ENCODE measurements at regions not wholly inside any gene's neighbourhood (a gene's known extent, or its start where the extent isn't known, plus 50 kb on each side); places are given as distances from the start of the nearest gene placed in this dataset.

DNA sequence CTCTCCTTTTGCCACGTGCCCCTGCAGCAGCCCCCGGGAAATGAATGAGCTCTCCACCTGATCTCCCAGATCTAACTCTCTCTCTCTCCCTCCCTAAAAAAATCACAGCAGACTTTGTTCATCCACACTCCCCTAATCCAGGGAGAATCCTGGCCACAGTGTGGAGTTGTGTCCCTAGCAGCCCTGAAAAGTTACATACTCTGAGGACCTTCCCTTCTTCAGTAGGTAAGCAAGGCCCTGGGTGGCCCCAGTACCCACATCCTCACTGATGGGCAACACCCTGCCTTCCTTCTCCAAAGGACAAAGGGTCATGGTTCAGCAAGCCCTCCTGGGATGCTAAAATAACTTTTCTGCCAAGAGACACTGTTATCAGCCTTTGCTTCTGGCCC is 76.9 kb upstream of the GLI2 start:
- Histone ChIP-seq H3K9ac (ENCODE audit: low read length) (no peak overlapping the region), H3K36me3 (ENCODE audit: control insufficient read depth in 1 of 2, insufficient read depth in 2 of 2, low read length in 2 of 2) (no peaks in the 10 kb centered on the region), H3K14ac (ENCODE audit: low read length) (no peak overlapping the region), H2AFZ (ENCODE audit: insufficient read depth, low read length, poor library complexity) (no peak overlapping the region), H2BK5ac (ENCODE audit: low read depth, low read length, poor library complexity) (no peak overlapping the region), H4K91ac (ENCODE audit: low read depth, low read length) (no peak overlapping the region), H4K8ac (ENCODE audit: low read depth, low read length) (no peak overlapping the region), H3K18ac (ENCODE audit: low read length) (no peak overlapping the region), H3K27me3 (ENCODE audit: insufficient read depth, low read length) (no peaks in the 10 kb centered on the region), H3K79me1 (ENCODE audit: low read length) (no peaks in the 10 kb centered on the region), H2BK12ac (ENCODE audit: low read length) (no peak overlapping the region), H3K27ac (ENCODE audit: low read depth, low read length) (no peak overlapping the region), H3K4ac (ENCODE audit: low read depth, low read length) (no peak overlapping the region), H3K23ac (ENCODE audit: low read length) (no peak overlapping the region), H3K4me1 (ENCODE audit: control insufficient read depth in 1 of 2, insufficient read depth in 2 of 2, low read length in 2 of 2) (no peaks in the 10 kb centered on the region), H2AK5ac (ENCODE audit: low read length) (no peak overlapping the region), H3K79me2 (ENCODE audit: control insufficient read depth, insufficient read depth, low read length, poor library complexity) (no peaks in the 10 kb centered on the region), H3K4me3 (ENCODE audit: low read depth, low read length) (no peak overlapping the region), H3K9me3 (ENCODE audit: insufficient read depth, low read depth, low read length) (peaks cover 9% of the 10 kb centered on the region), H4K12ac (ENCODE audit: low read depth, low read length) (no peak overlapping the region), H2BK120ac (ENCODE audit: insufficient read depth, low read length, poor library complexity) (no peak overlapping the region), H3K4me2 (ENCODE audit: low read length) (no peak overlapping the region)
- DNase-seq, result no peak
- no CpG with 5 or more reads among the region's 2 CpGs for WGBS (ENCODE audit: extremely low coverage, insufficient coverage, insufficient read length)

DNA sequence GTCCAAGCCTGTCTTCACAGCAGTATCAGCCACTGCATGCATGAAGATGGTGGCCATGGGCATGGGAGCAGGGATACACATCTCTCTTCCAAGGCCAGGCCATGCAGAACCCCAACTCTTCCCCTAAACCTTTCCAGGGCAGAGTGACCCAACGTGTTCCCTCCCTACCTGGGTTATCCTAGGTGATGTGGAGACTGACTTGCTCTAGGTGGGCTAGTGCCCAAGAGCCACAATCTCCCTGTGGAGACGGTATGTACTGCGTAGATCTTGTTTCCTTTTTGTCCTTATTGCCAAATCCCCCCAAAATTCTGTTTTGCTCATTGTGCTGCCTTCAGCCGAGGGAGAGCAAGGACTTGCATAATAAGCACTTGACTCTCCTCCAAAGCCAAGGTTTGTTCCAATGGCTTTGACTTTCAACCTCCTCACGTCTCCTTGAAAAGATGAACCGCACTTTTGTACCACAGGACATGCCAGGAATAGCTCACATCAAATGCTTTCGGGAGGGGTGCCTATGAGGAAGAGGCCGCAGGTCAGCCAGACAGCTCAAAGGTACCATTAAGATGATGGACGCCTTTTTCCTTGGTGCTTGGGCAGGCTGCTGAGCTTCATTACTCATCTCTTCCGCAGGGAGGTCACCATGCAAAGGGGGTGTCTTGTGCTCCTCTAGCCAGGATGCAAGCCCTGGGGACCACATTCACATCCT is 76.2 kb upstream of the GLI2 start:
- no peak overlapping the region for H2AK5ac ChIP-seq (ENCODE audit: low read length)
- no peaks in the 10 kb centered on the region for H3K79me2 ChIP-seq (ENCODE audit: control insufficient read depth, insufficient read depth, low read length, poor library complexity)
- H3K4me3 ChIP-seq (ENCODE audit: low read depth, low read length), result no peak overlapping the region
- no peaks in the 10 kb centered on the region for H3K4me1 ChIP-seq (ENCODE audit: control insufficient read depth in 1 of 2, insufficient read depth in 2 of 2, low read length in 2 of 2)
- DNase-seq, result peak in 1 of 2 donors; percentile 57
- H2AFZ ChIP-seq (ENCODE audit: insufficient read depth, low read length, poor library complexity), result no peak overlapping the region
- H3K27ac ChIP-seq (ENCODE audit: low read depth, low read length), result no peak overlapping the region
- H2BK5ac ChIP-seq (ENCODE audit: low read depth, low read length, poor library complexity), result no peak overlapping the region
- no peak overlapping the region for H2BK120ac ChIP-seq (ENCODE audit: insufficient read depth, low read length, poor library complexity)
- WGBS (ENCODE audit: extremely low coverage, insufficient coverage, insufficient read length), result no CpG with 5 or more reads among the region's 10 CpGs
- no peak overlapping the region for H3K4me2 ChIP-seq (ENCODE audit: low read length)
- no peaks in the 10 kb centered on the region for H3K36me3 ChIP-seq (ENCODE audit: control insufficient read depth in 1 of 2, insufficient read depth in 2 of 2, low read length in 2 of 2)
- peak overlapping the region; percentile 53 for H3K23ac ChIP-seq (ENCODE audit: low read length)
- no peak overlapping the region for H3K9ac ChIP-seq (ENCODE audit: low read length)
- H3K18ac ChIP-seq (ENCODE audit: low read length), result no peak overlapping the region
- peaks cover 3% of the 10 kb centered on the region for H3K9me3 ChIP-seq (ENCODE audit: insufficient read depth, low read depth, low read length)
- no peaks in the 10 kb centered on the region for H3K27me3 ChIP-seq (ENCODE audit: insufficient read depth, low read length)
- no peak overlapping the region for H3K4ac ChIP-seq (ENCODE audit: low read depth, low read length)
- H4K12ac ChIP-seq (ENCODE audit: low read depth, low read length), result no peak overlapping the region
- H4K91ac ChIP-seq (ENCODE audit: low read depth, low read length), result no peak overlapping the region
- H3K79me1 ChIP-seq (ENCODE audit: low read length), result no peaks in the 10 kb centered on the region
- no peak overlapping the region for H3K14ac ChIP-seq (ENCODE audit: low read length)
- no peak overlapping the region for H2BK12ac ChIP-seq (ENCODE audit: low read length)
- no peak overlapping the region for H4K8ac ChIP-seq (ENCODE audit: low read depth, low read length)

DNA sequence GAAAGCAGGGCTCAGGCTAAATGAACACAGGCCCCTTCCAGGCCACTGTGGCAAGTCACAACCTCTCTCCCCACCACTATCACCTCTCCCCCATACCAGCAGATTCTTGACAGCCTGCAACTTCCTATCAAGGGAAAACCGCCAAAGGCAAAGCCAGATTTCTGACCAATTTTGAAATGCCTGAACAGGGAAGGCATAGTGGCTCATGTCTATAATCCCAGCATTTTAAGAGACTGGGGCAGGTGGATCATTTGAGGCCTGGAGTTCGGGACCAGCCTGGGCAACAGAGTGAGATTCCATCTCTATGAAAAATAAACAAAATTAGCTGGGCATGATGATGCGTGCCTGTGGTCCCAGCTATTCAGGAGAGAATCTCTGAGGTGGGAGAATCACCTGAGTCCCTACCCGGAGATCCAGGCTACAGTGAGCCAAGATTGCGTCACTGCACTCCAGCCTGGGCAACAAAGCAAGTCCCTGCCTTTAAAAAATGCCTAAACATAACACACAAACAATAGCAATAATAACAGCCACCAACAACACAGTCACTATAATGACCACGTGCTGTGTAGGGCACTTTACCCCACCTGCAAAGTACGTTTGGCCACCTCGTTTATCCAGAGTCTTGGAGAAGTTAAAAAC is 75.5 kb upstream of the GLI2 start:
- Histone ChIP-seq H3K9ac (ENCODE audit: low read length) (peak overlapping the region; percentile 50), H2BK120ac (ENCODE audit: insufficient read depth, low read length, poor library complexity) (no peak overlapping the region), H3K14ac (ENCODE audit: low read length) (no peak overlapping the region), H3K27me3 (ENCODE audit: insufficient read depth, low read length) (no peaks in the 10 kb centered on the region), H4K12ac (ENCODE audit: low read depth, low read length) (no peak overlapping the region), H3K79me2 (ENCODE audit: control insufficient read depth, insufficient read depth, low read length, poor library complexity) (no peaks in the 10 kb centered on the region), H2BK12ac (ENCODE audit: low read length) (no peak overlapping the region), H3K9me3 (ENCODE audit: insufficient read depth, low read depth, low read length) (peaks cover 1% of the 10 kb centered on the region), H2AK5ac (ENCODE audit: low read length) (no peak overlapping the region), H2BK5ac (ENCODE audit: low read depth, low read length, poor library complexity) (no peak overlapping the region), H3K4me1 (ENCODE audit: control insufficient read depth in 1 of 2, insufficient read depth in 2 of 2, low read length in 2 of 2) (no peaks in the 10 kb centered on the region), H3K79me1 (ENCODE audit: low read length) (no peaks in the 10 kb centered on the region), H3K36me3 (ENCODE audit: control insufficient read depth in 1 of 2, insufficient read depth in 2 of 2, low read length in 2 of 2) (no peaks in the 10 kb centered on the region), H2AFZ (ENCODE audit: insufficient read depth, low read length, poor library complexity) (no peak overlapping the region), H3K4ac (ENCODE audit: low read depth, low read length) (no peak overlapping the region), H3K4me2 (ENCODE audit: low read length) (no peak overlapping the region), H3K27ac (ENCODE audit: low read depth, low read length) (no peak overlapping the region), H4K8ac (ENCODE audit: low read depth, low read length) (no peak overlapping the region), H3K23ac (ENCODE audit: low read length) (no peak overlapping the region), H3K18ac (ENCODE audit: low read length) (no peak overlapping the region), H4K91ac (ENCODE audit: low read depth, low read length) (no peak overlapping the region), H3K4me3 (ENCODE audit: low read depth, low read length) (no peak overlapping the region)
- WGBS (ENCODE audit: extremely low coverage, insufficient coverage, insufficient read length), result no CpG with 5 or more reads among the region's 8 CpGs
- peak; percentile 91 to 95 for DNase-seq

GRCh38 chr2:120660771-120661459 is 74.8 kb upstream of the GLI2 start:
- H3K9me3 ChIP-seq (ENCODE audit: insufficient read depth, low read depth, low read length), result peaks cover 3% of the 10 kb centered on the region
- H3K23ac ChIP-seq (ENCODE audit: low read length), result no peak overlapping the region
- no peak overlapping the region for H3K4me2 ChIP-seq (ENCODE audit: low read length)
- H3K27me3 ChIP-seq (ENCODE audit: insufficient read depth, low read length), result no peaks in the 10 kb centered on the region
- peak overlapping the region; percentile 50 for H3K9ac ChIP-seq (ENCODE audit: low read length)
- no peak overlapping the region for H2BK5ac ChIP-seq (ENCODE audit: low read depth, low read length, poor library complexity)
- H3K79me2 ChIP-seq (ENCODE audit: control insufficient read depth, insufficient read depth, low read length, poor library complexity), result no peaks in the 10 kb centered on the region
- H3K4ac ChIP-seq (ENCODE audit: low read depth, low read length), result no peak overlapping the region
- no peak overlapping the region for H4K12ac ChIP-seq (ENCODE audit: low read depth, low read length)
- no peak overlapping the region for H2AFZ ChIP-seq (ENCODE audit: insufficient read depth, low read length, poor library complexity)
- H3K36me3 ChIP-seq (ENCODE audit: control insufficient read depth in 1 of 2, insufficient read depth in 2 of 2, low read length in 2 of 2), result no peaks in the 10 kb centered on the region
- DNase-seq, result no peak
- no peaks in the 10 kb centered on the region for H3K79me1 ChIP-seq (ENCODE audit: low read length)
- H2AK5ac ChIP-seq (ENCODE audit: low read length), result no peak overlapping the region
- no peak overlapping the region for H2BK120ac ChIP-seq (ENCODE audit: insufficient read depth, low read length, poor library complexity)
- H3K18ac ChIP-seq (ENCODE audit: low read length), result no peak overlapping the region
- no peak overlapping the region for H3K27ac ChIP-seq (ENCODE audit: low read depth, low read length)
- no peak overlapping the region for H2BK12ac ChIP-seq (ENCODE audit: low read length)
- no peaks in the 10 kb centered on the region for H3K4me1 ChIP-seq (ENCODE audit: control insufficient read depth in 1 of 2, insufficient read depth in 2 of 2, low read length in 2 of 2)
- H4K8ac ChIP-seq (ENCODE audit: low read depth, low read length), result no peak overlapping the region
- no CpG with 5 or more reads among the region's 11 CpGs for WGBS (ENCODE audit: extremely low coverage, insufficient coverage, insufficient read length)
- no peak overlapping the region for H3K4me3 ChIP-seq (ENCODE audit: low read depth, low read length)
- H3K14ac ChIP-seq (ENCODE audit: low read length), result no peak overlapping the region
- no peak overlapping the region for H4K91ac ChIP-seq (ENCODE audit: low read depth, low read length)

All from trophoblast cell (in vitro differentiated cells and primary cell).